Prostate gland (tissue), 2 donors: ENCODE measurements at regions not wholly inside any gene's neighbourhood (a gene's known extent, or its start where the extent isn't known, plus 50 kb on each side); places are given as distances from the start of the nearest gene placed in this dataset.

ENCODE experiments used
- DNase-seq: peaks from one replicate; pipeline ENCODE4 v3.0.0-alpha.2; 2019; ENCODE audit warnings: low spot score
- H3K27ac ChIP-seq, 2 donors: fragments of 200-600 bp; sonication (generic); 2 replicates each; pipeline ENCODE4 v1.5.1; 2017 to 2019
- H3K27me3 ChIP-seq: fragments of 200-600 bp; sonication (generic); replicated peaks from 2 replicates; pipeline ENCODE4 v1.5.1; 2019; ENCODE audit not compliant: insufficient read depth
- H3K36me3 ChIP-seq, 2 donors: fragments of 200-600 bp; sonication (generic); 1 replicate in 1 of 2; 2 replicates in 1 of 2; pipeline versions ENCODE4 v1.5.1 to v1.8.1; 2017 to 2019
- H3K4me1 ChIP-seq: fragments of 200-600 bp; sonication (generic); replicated peaks from 2 replicates; pipeline ENCODE4 v1.5.1; 2019
- H3K4me3 ChIP-seq, 2 donors: fragments of 200-600 bp; sonication (generic); 2 replicates each; pipeline ENCODE4 v1.5.1; 2017 to 2019
- H3K9me3 ChIP-seq: fragments of 200-600 bp; sonication (generic); 2 replicates; pipeline ENCODE4 v1.5.1; 2017
- POLR2A ChIP-seq: fragments of 450-650 bp; IDR thresholded peaks from one replicate; pipeline ENCODE4 v1.6.1; 2016; ENCODE audit warnings: antibody characterized with exemption, mild to moderate bottlenecking
- POLR2AphosphoS5 ChIP-seq: sonication (generic); formaldehyde crosslinking; IDR thresholded peaks from one replicate; pipeline ENCODE4 v1.6.1; 2017; ENCODE audit warnings: antibody characterized with exemption
- WGBS: methylation state at CpG from one replicate; pipeline ENCODE4 v1.1.5; 2018; 5-methylcytosine and 5-hydroxymethylcytosine counted together
- intact Hi-C: fragments of 100-400 bp; cut with DNase I; formaldehyde crosslinking; loops from one replicate; pipeline ENCODE4 v1.14.2; 2022
- TF ChIP-seq, protein P1 (sequence below), 4 experiments: fragments of 200-600 bp in 2 of 4; fragments of 450-650 bp in 2 of 4; sonication (generic) in 2 of 4; IDR thresholded peaks; 1 replicate in 3 of 4; 2 replicates in 1 of 4; pipeline ENCODE4 v1.5.1; 2016 to 2019; ENCODE audit warnings: antibody characterized with exemption in 4 of 4, mild to moderate bottlenecking in 2 of 4, moderate library complexity in 2 of 4

DNA sequence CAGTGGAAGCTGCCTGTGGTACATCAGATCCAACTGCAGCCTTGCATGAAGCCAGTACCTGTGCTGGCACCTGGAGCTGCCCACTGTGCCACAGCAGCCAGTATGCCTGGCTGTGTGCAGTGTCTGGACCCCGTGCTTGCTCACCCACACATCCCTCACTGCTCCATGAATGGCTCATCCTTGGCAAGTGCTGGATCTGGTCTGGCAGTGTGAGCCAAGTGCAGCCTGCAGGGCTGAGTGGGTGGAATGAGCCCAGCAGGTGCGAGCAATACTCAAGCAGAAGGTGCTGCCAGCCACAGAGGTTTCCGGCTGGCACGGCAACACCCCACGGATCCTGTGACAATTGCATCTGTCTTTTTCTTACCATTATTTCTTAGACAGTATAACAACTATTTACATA lies 488.2 kb upstream of the ROBO2 start:
- no peaks in the 10 kb centered on the region for H3K27me3 ChIP-seq
- no peak overlapping the region for H3K4me3 ChIP-seq
- TF ChIP-seq, protein P1, sequence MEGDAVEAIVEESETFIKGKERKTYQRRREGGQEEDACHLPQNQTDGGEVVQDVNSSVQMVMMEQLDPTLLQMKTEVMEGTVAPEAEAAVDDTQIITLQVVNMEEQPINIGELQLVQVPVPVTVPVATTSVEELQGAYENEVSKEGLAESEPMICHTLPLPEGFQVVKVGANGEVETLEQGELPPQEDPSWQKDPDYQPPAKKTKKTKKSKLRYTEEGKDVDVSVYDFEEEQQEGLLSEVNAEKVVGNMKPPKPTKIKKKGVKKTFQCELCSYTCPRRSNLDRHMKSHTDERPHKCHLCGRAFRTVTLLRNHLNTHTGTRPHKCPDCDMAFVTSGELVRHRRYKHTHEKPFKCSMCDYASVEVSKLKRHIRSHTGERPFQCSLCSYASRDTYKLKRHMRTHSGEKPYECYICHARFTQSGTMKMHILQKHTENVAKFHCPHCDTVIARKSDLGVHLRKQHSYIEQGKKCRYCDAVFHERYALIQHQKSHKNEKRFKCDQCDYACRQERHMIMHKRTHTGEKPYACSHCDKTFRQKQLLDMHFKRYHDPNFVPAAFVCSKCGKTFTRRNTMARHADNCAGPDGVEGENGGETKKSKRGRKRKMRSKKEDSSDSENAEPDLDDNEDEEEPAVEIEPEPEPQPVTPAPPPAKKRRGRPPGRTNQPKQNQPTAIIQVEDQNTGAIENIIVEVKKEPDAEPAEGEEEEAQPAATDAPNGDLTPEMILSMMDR (IDR thresholded peaks at IDR 0.05): no peak
- TF ChIP-seq POLR2A: no peak
- no peak for TF ChIP-seq POLR2AphosphoS5
- DNase-seq: no peak
- no peaks in the 10 kb centered on the region for H3K9me3 ChIP-seq
- H3K4me1 ChIP-seq: no peaks in the 10 kb centered on the region
- WGBS: 61% methylated on average over 5 of the region's 5 CpGs
- no peaks in the 10 kb centered on the region for H3K36me3 ChIP-seq
- no peak overlapping the region for H3K27ac ChIP-seq
- intact Hi-C loops: no loop called here

DNA sequence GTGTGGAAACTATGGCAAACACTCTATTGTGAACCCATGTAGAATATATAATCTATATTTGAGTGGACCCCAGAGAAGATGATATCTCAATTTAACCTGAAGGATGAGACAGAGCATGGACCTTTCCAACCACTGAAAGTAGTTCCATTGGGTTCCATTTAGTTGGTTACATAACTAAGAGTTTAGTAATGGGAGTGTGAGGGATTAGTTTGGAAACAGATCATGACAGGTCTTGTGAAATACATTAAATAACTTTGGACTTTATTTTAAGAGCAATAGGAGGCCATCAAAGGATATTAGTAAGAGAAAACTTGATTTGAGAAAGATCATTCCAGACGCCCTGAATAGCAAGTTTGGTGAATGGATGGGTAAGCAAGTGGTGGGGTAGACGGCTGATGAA lies 487.2 kb upstream of the ROBO2 start:
- TF ChIP-seq, protein P1 (IDR thresholded peaks at IDR 0.05): no peak
- TF ChIP-seq POLR2AphosphoS5: no peak
- TF ChIP-seq POLR2A: no peak
- Histone ChIP-seq H3K36me3 (no peaks in the 10 kb centered on the region), H3K9me3 (no peaks in the 10 kb centered on the region), H3K27ac (no peak overlapping the region), H3K4me3 (no peak overlapping the region), H3K27me3 (no peaks in the 10 kb centered on the region), H3K4me1 (no peaks in the 10 kb centered on the region)
- no peak for DNase-seq
- intact Hi-C loops: no loop called here
- WGBS: 91% methylated on average over 2 of the region's 2 CpGs

DNA sequence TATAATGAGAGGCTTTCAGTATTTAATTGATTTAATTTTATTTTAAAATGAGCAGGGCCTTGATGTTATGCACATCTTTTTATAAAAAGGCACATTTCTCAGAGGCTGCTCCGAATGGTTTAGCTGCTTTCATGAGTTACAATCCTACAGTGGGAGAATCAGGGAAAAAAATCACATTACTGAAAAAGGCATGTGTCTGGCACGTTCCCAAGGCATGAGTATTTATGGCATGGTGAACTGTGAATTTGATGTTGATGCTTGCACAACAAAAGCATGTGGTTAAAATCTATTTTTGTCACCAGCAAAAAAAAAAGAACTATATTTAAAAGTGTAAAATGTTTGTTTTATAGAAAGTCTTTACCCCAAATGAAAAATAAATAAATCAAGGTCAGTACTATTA lies 485.2 kb upstream of the ROBO2 start:
- H3K4me3 ChIP-seq: no peak overlapping the region
- no peaks in the 10 kb centered on the region for H3K36me3 ChIP-seq
- H3K9me3 ChIP-seq: no peaks in the 10 kb centered on the region
- no peak for DNase-seq
- no peaks in the 10 kb centered on the region for H3K27me3 ChIP-seq
- intact Hi-C loops: no loop called here
- no peak overlapping the region for H3K27ac ChIP-seq
- no peaks in the 10 kb centered on the region for H3K4me1 ChIP-seq
- 21% methylated on average over 2 of the region's 2 CpGs for WGBS
- TF ChIP-seq POLR2AphosphoS5 (no peak), POLR2A (no peak)
- TF ChIP-seq, protein P1 (IDR thresholded peaks at IDR 0.05): no peak

DNA sequence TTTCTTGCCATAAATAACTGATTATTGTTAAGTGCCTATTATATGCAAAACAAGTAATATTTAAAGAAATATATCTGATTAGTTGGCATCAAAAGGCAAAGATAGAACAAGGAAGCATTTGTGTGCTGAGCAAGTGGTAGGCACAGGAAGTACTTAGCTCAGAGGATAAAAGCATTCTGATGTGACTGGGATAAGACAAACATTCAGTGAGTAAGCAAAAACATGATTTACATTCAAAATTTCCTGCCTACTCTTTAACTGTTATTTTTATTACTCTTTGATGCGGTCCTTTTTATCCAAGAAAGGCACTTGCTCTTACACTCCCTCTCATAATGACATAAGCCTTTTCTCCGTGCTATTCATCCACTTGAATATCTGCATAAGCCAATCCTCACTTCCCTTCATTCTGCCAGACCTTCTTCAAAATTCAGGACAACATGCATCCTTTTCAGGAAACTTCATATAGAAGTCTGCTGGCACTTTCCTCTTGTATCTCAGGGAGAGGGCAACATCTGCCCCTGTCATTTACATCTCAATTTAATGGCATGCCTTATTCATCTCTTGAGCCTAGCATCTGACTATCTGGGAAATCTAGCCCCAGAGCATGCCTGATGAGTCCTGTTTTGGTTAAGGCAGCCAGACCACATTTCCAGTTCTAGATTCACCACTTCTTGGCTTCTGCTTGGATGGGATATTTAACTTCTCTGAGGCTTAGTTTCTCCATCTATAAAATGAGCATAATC lies 478.2 kb upstream of the ROBO2 start:
- H3K27me3 ChIP-seq: no peaks in the 10 kb centered on the region
- DNase-seq: no peak
- WGBS: 10% methylated on average over 2 of the region's 2 CpGs
- H3K36me3 ChIP-seq: no peaks in the 10 kb centered on the region
- intact Hi-C loops: no loop called here
- TF ChIP-seq, protein P1 (IDR thresholded peaks at IDR 0.05): no peak
- no peak overlapping the region for H3K4me3 ChIP-seq
- no peak overlapping the region for H3K27ac ChIP-seq
- no peaks in the 10 kb centered on the region for H3K9me3 ChIP-seq
- no peaks in the 10 kb centered on the region for H3K4me1 ChIP-seq

DNA sequence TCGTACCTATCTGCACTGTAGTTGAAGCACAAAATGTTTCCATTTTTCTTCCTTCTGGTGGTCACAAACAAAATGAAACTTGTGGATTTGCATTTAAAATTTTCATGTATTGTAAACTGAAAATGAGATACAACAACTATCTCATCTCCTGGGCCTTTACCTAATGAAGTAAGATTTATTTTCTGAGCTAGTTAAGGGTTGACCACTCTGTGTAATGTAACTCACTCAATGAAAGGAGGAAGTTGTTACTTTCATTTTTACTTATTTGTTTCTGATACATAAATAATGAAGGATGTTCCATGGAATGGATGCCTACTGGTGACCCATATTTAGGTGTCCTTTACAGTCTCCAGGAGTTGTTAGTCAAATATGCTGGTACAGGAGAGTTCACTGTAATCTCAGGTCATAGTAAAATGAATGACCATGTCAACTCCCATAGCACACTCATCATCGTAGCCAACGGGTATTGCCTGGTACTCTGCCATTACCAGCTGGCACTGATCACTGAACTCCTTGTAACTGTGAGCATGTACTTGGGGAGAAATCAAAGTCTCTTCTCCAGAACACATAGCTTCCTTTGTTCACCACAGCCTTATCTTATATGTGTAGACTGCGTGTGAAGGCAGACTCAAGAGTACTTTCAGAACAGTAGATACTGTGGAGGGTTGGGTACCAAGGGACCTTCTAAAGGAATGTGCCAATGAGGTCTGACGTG lies 474.2 kb upstream of the ROBO2 start:
- 48% methylated on average over 5 of the region's 5 CpGs for WGBS
- Histone ChIP-seq H3K36me3 (no peaks in the 10 kb centered on the region), H3K27ac (no peak overlapping the region), H3K4me1 (no peaks in the 10 kb centered on the region), H3K27me3 (no peaks in the 10 kb centered on the region), H3K4me3 (no peak overlapping the region), H3K9me3 (no peaks in the 10 kb centered on the region)
- intact Hi-C loops: no loop called here
- DNase-seq: no peak
- TF ChIP-seq, protein P1 (IDR thresholded peaks at IDR 0.05): no peak
- no peak for TF ChIP-seq POLR2A
- no peak for TF ChIP-seq POLR2AphosphoS5
